ENCODE measurements at regions not wholly inside any gene's neighbourhood (a gene's known extent, or its start where the extent isn't known, plus 50 kb on each side); places are given as distances from the start of the nearest gene placed in this dataset.
"Not testable (repeated sequence)": the region's sequence is repeated elsewhere in the genome, so short reads cannot be mapped to it uniquely, and the experiment has no call there.

DNA sequence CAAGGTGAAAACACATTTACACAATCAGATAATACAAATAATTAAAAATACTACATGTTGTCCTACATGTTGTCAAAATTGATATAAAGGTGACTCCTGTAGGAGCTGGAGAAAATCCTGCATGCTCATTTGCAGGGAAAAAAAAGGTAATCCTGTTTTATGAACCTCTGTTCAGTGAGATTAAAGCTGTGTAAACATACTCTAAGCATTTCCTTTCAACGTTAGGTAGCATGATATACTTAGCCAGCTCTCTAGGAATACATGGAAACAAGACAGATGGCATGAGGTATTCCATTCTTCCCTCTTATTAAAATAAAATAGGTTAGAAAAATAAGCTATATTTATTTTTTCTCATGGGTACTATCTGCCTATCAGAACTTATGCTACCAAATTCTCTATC lies 635.7 kb upstream of the FLRT2 start:
- Mint-ChIP-seq H3K27ac (no peak overlapping the region), H3K9me3 (peaks cover 14% of the 10 kb centered on the region), H3K4me3 (no peak overlapping the region), H3K27me3 (no peaks in the 10 kb centered on the region), H3K4me1 (no peaks in the 10 kb centered on the region), H3K36me3 (no peaks in the 10 kb centered on the region)
- ATAC-seq, result no peak

GRCh38 chr14:84922370-84922769 lies 607.6 kb upstream of the FLRT2 start:
- Mint-ChIP-seq H3K36me3 (no peaks in the 10 kb centered on the region), H3K4me1 (no peaks in the 10 kb centered on the region), H3K27me3 (no peaks in the 10 kb centered on the region), H3K9me3 (peaks cover 11% of the 10 kb centered on the region), H3K4me3 (no peak overlapping the region), H3K27ac (no peak overlapping the region)
- no peak for ATAC-seq

- Mint-ChIP-seq H3K4me1 (no peaks in the 10 kb centered on the region), H3K9me3 (peaks cover 10% of the 10 kb centered on the region), H3K36me3 (no peaks in the 10 kb centered on the region), H3K27me3 (no peaks in the 10 kb centered on the region), H3K4me3 (no peak overlapping the region), H3K27ac (no peak overlapping the region)
- ATAC-seq, result no peak
These were observed 603.3 kb upstream of the FLRT2 start for GRCh38 chr14:84926656-84927055.

- peaks cover 10% of the 10 kb centered on the region for H3K9me3 Mint-ChIP-seq
- H3K36me3 Mint-ChIP-seq, result no peaks in the 10 kb centered on the region
- H3K27me3 Mint-ChIP-seq, result no peaks in the 10 kb centered on the region
- ATAC-seq, result no peak
- H3K4me3 Mint-ChIP-seq, result no peak overlapping the region
- no peaks in the 10 kb centered on the region for H3K4me1 Mint-ChIP-seq
- no peak overlapping the region for H3K27ac Mint-ChIP-seq
These were observed 602.7 kb upstream of the FLRT2 start for GRCh38 chr14:84927096-84927827.

- no peaks in the 10 kb centered on the region for H3K4me1 Mint-ChIP-seq
- ATAC-seq, result no peak
- H3K9me3 Mint-ChIP-seq, result peaks cover 18% of the 10 kb centered on the region
- no peaks in the 10 kb centered on the region for H3K27me3 Mint-ChIP-seq
- no peak overlapping the region for H3K4me3 Mint-ChIP-seq
- H3K27ac Mint-ChIP-seq, result no peak overlapping the region
- no peaks in the 10 kb centered on the region for H3K36me3 Mint-ChIP-seq
These were observed 600.9 kb upstream of the FLRT2 start for GRCh38 chr14:84929086-84929485.

- H3K27ac Mint-ChIP-seq, result no peak overlapping the region
- no peaks in the 10 kb centered on the region for H3K36me3 Mint-ChIP-seq
- no peaks in the 10 kb centered on the region for H3K4me1 Mint-ChIP-seq
- ATAC-seq, result no peak
- H3K4me3 Mint-ChIP-seq, result no peak overlapping the region
- no peaks in the 10 kb centered on the region for H3K27me3 Mint-ChIP-seq
- peaks cover 12% of the 10 kb centered on the region for H3K9me3 Mint-ChIP-seq
These were observed 600.1 kb upstream of the FLRT2 start for GRCh38 chr14:84929834-84930233.

GRCh38 chr14:84937016-84937415 lies 592.9 kb upstream of the FLRT2 start:
- Mint-ChIP-seq H3K4me3 (no peak overlapping the region), H3K27me3 (no peaks in the 10 kb centered on the region), H3K27ac (no peak overlapping the region), H3K9me3 (peaks cover 21% of the 10 kb centered on the region), H3K36me3 (no peaks in the 10 kb centered on the region), H3K4me1 (no peaks in the 10 kb centered on the region)
- no peak for ATAC-seq

GRCh38 chr14:84937449-84937848 lies 592.5 kb upstream of the FLRT2 start:
- H3K4me3 Mint-ChIP-seq, result no peak overlapping the region
- ATAC-seq, result no peak
- H3K36me3 Mint-ChIP-seq, result no peaks in the 10 kb centered on the region
- no peaks in the 10 kb centered on the region for H3K27me3 Mint-ChIP-seq
- H3K9me3 Mint-ChIP-seq, result peaks cover 21% of the 10 kb centered on the region
- H3K27ac Mint-ChIP-seq, result no peak overlapping the region
- H3K4me1 Mint-ChIP-seq, result no peaks in the 10 kb centered on the region

GRCh38 chr14:84944901-84945300 lies 585.0 kb upstream of the FLRT2 start:
- not testable (repeated sequence) for H3K4me3 Mint-ChIP-seq, H3K9me3 Mint-ChIP-seq, H3K27ac Mint-ChIP-seq, H3K36me3 Mint-ChIP-seq, H3K27me3 Mint-ChIP-seq, H3K4me1 Mint-ChIP-seq, ATAC-seq

GRCh38 chr14:84959851-84960520 lies 570.0 kb upstream of the FLRT2 start:
- Mint-ChIP-seq H3K4me1 (no peaks in the 10 kb centered on the region), H3K27ac (no peak overlapping the region), H3K4me3 (no peak overlapping the region), H3K27me3 (no peaks in the 10 kb centered on the region), H3K9me3 (peaks cover 11% of the 10 kb centered on the region), H3K36me3 (no peaks in the 10 kb centered on the region)
- no peak for ATAC-seq

DNA sequence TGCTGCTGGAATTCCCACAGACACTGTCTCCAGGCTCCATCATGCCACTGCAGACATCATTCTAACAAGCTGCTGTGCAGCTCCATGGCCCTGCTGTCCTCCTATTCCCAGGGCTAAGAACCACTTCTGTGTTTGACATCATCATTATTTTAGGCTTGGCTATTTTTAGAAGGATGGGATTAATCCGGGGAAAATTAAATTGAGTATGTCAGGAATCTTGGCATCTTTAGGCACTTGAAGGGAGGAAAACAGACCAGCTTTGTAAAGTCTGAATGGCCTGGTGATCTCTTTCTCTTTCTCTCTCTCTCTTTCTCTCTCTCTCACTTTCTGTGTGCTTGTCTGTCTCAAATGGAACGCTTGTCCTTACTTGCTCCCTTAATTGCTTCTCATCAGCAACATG lies 568.3 kb upstream of the FLRT2 start:
- Mint-ChIP-seq H3K27me3 (no peaks in the 10 kb centered on the region), H3K4me3 (no peak overlapping the region), H3K9me3 (peaks cover 11% of the 10 kb centered on the region), H3K4me1 (no peaks in the 10 kb centered on the region), H3K36me3 (no peaks in the 10 kb centered on the region), H3K27ac (no peak overlapping the region)
- ATAC-seq, result no peak

DNA sequence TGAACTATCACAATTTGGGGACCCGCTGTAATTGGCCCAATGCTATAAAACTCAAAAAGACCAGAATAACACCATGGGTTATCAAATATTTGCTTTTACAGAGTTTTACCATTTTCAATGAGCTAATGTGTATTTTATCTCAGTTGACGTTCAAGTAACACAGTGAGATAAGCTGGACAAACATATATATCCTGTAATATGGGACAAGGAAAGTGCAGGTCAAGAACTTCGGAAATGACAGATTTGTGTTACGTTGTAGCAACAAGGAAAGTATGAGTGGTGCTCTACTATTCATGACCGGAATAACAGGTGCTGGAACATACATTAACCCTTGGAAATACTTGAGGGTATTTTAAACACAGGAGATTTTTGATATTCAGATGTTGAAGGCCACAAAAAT lies 566.4 kb upstream of the FLRT2 start:
- no peak overlapping the region for H3K27ac Mint-ChIP-seq

GRCh38 chr14:84965279-84965678 lies 564.7 kb upstream of the FLRT2 start:
- ATAC-seq, result no peak
- H3K4me1 Mint-ChIP-seq, result no peaks in the 10 kb centered on the region

More for the DNA sequence above, 566.4 kb upstream of the FLRT2 start:
- no peak for ATAC-seq
- Mint-ChIP-seq H3K27me3 (no peaks in the 10 kb centered on the region), H3K36me3 (no peaks in the 10 kb centered on the region), H3K9me3 (peaks cover 6% of the 10 kb centered on the region), H3K4me1 (no peaks in the 10 kb centered on the region), H3K4me3 (no peak overlapping the region)

GRCh38 chr14:84969501-84969900 lies 560.4 kb upstream of the FLRT2 start:
- H3K4me1 Mint-ChIP-seq, result no peaks in the 10 kb centered on the region
- no peaks in the 10 kb centered on the region for H3K27me3 Mint-ChIP-seq
- H3K27ac Mint-ChIP-seq, result no peak overlapping the region
- H3K36me3 Mint-ChIP-seq, result no peaks in the 10 kb centered on the region
- no peak overlapping the region for H3K4me3 Mint-ChIP-seq
- peaks cover 10% of the 10 kb centered on the region for H3K9me3 Mint-ChIP-seq
- ATAC-seq, result no peak

More at GRCh38 chr14:84965279-84965678, 564.7 kb upstream of the FLRT2 start:
- no peaks in the 10 kb centered on the region for H3K36me3 Mint-ChIP-seq
- H3K4me3 Mint-ChIP-seq, result no peak overlapping the region
- H3K9me3 Mint-ChIP-seq, result peaks cover 10% of the 10 kb centered on the region
- H3K27me3 Mint-ChIP-seq, result no peaks in the 10 kb centered on the region
- H3K27ac Mint-ChIP-seq, result no peak overlapping the region

GRCh38 chr14:84975241-84975902 lies 554.6 kb upstream of the FLRT2 start:
- peaks cover 6% of the 10 kb centered on the region for H3K9me3 Mint-ChIP-seq
- no peaks in the 10 kb centered on the region for H3K4me1 Mint-ChIP-seq
- no peaks in the 10 kb centered on the region for H3K36me3 Mint-ChIP-seq
- H3K27me3 Mint-ChIP-seq, result no peaks in the 10 kb centered on the region
- ATAC-seq, result no peak
- H3K27ac Mint-ChIP-seq, result no peak overlapping the region
- no peak overlapping the region for H3K4me3 Mint-ChIP-seq

DNA sequence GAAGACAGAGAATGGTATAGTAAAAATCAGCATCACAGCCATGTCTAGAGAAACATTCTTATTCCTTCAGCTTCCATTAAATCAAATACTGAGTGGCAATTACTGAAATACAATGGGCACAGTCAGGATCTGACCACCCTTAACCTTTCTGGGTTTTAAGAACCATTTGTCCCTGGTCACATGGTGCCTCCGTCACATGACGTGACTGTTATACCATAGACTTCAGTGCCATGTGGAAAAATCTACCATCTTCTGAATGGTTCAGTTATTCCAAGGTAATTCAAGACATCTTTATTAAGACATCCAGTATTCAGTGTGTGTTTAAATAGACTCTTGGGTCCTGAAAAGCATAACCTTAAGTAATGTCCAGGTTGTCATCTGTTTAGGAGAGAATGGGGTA lies 553.1 kb upstream of the FLRT2 start:
- H3K4me1 Mint-ChIP-seq, result no peaks in the 10 kb centered on the region
- no peaks in the 10 kb centered on the region for H3K27me3 Mint-ChIP-seq
- no peak overlapping the region for H3K27ac Mint-ChIP-seq
- H3K36me3 Mint-ChIP-seq, result no peaks in the 10 kb centered on the region
- peaks cover 6% of the 10 kb centered on the region for H3K9me3 Mint-ChIP-seq
- ATAC-seq, result no peak
- no peak overlapping the region for H3K4me3 Mint-ChIP-seq

Data from stimulated activated memory B cell treated with anti-CD40 and anti-IgM and Interleukin-4, amounts not matched to agents 10 μg/mL and 1 μg/mL and 100 μg/mL, for 72 hours (primary cell).